ENCODE measurements at regions not wholly inside any gene's neighbourhood (a gene's known extent, or its start where the extent isn't known, plus 50 kb on each side); places are given as distances from the start of the nearest gene placed in this dataset.

GRCh38 chr9:28005779-28006178, 432.5 kb upstream of the C9orf72 start:
- DNase-seq = no peak

- no peak for DNase-seq
These were observed 434.0 kb upstream of the C9orf72 start for GRCh38 chr9:28007097-28007817.

- DNase-seq = no peak
These were observed 440.9 kb upstream of the C9orf72 start for GRCh38 chr9:28014212-28014611.

GRCh38 chr9:28024676-28025075, 451.4 kb upstream of the C9orf72 start:
- peak in 6 of 56 donors; percentile 1 to 20 (median 10) for DNase-seq

GRCh38 chr9:28025186-28025585, 451.9 kb upstream of the C9orf72 start:
- DNase-seq = no peak

GRCh38 chr9:28031521-28032267, 458.4 kb upstream of the C9orf72 start:
- no peak for DNase-seq

- no peak for DNase-seq
These were observed 458.9 kb upstream of the C9orf72 start for GRCh38 chr9:28032268-28032590.

GRCh38 chr9:28034242-28034641, 461.0 kb upstream of the C9orf72 start:
- DNase-seq = no peak

- DNase-seq = no peak
These were observed 464.7 kb upstream of the C9orf72 start for GRCh38 chr9:28037968-28038367.

- no peak for DNase-seq
These were observed 471.8 kb upstream of the C9orf72 start for GRCh38 chr9:28045051-28045450.

- DNase-seq = no peak
These were observed 476.8 kb upstream of the C9orf72 start for GRCh38 chr9:28050046-28050445.

GRCh38 chr9:28050941-28051340, 477.7 kb upstream of the C9orf72 start:
- no peak for DNase-seq

- no peak for DNase-seq
These were observed 478.6 kb upstream of the C9orf72 start for GRCh38 chr9:28051559-28052503.

GRCh38 chr9:28053096-28053777, 480.0 kb upstream of the C9orf72 start:
- DNase-seq = no peak

GRCh38 chr9:28056006-28056405, 482.7 kb upstream of the C9orf72 start:
- DNase-seq = no peak

- no peak for DNase-seq
These were observed 483.2 kb upstream of the C9orf72 start for GRCh38 chr9:28056466-28056865.

GRCh38 chr9:28059192-28059591, 485.9 kb upstream of the C9orf72 start:
- DNase-seq = no peak

GRCh38 chr9:28064241-28064815, 491.0 kb upstream of the C9orf72 start:
- DNase-seq = no peak

- peak in 6 of 56 donors; percentile 1 to 27 (median 4) for DNase-seq
These were observed 500.0 kb upstream of the C9orf72 start for GRCh38 chr9:28073270-28073669.

- no peak for DNase-seq
These were observed 506.4 kb upstream of the C9orf72 start for GRCh38 chr9:28079677-28080076.

GRCh38 chr9:28082671-28083070, 509.4 kb upstream of the C9orf72 start:
- DNase-seq = no peak

All from nucleus accumbens (tissue), 56 donors.